ENCODE measurements at regions not wholly inside any gene's neighbourhood (a gene's known extent, or its start where the extent isn't known, plus 50 kb on each side); places are given as distances from the start of the nearest gene placed in this dataset.

- TF ChIP-seq CTCF (conservative IDR thresholded peaks at IDR 0.05; ENCODE audit: low read depth, low read length) (no peak), EZH2phosphoT487 (IDR thresholded peaks at IDR 0.05; ENCODE audit: borderline replicate concordance, low read length) (no peak)
These were observed 142.8 kb upstream of the CALCR start for GRCh38 chr7:93717217-93717900.

Measured in PC-3 (cell line).